ENCODE measurements at regions not wholly inside any gene's neighbourhood (a gene's known extent, or its start where the extent isn't known, plus 50 kb on each side); places are given as distances from the start of the nearest gene placed in this dataset.

GRCh38 chr13:34308725-34309124, 490.8 kb downstream of the RFC3 start:
- TF ChIP-seq, protein P1, sequence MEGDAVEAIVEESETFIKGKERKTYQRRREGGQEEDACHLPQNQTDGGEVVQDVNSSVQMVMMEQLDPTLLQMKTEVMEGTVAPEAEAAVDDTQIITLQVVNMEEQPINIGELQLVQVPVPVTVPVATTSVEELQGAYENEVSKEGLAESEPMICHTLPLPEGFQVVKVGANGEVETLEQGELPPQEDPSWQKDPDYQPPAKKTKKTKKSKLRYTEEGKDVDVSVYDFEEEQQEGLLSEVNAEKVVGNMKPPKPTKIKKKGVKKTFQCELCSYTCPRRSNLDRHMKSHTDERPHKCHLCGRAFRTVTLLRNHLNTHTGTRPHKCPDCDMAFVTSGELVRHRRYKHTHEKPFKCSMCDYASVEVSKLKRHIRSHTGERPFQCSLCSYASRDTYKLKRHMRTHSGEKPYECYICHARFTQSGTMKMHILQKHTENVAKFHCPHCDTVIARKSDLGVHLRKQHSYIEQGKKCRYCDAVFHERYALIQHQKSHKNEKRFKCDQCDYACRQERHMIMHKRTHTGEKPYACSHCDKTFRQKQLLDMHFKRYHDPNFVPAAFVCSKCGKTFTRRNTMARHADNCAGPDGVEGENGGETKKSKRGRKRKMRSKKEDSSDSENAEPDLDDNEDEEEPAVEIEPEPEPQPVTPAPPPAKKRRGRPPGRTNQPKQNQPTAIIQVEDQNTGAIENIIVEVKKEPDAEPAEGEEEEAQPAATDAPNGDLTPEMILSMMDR (conservative IDR thresholded peaks at IDR 0.05; ENCODE audit: low read depth, low read length): no peak
- TF ChIP-seq NFE2L2 (IDR thresholded peaks at IDR 0.05; ENCODE audit: low read depth, low read length) (no peak), USF2 (IDR thresholded peaks at IDR 0.05; ENCODE audit: low read depth, low read length) (no peak)

All from IMR-90 (cell line).